GM18498 (cell line): ENCODE measurements at regions not wholly inside any gene's neighbourhood (a gene's known extent, or its start where the extent isn't known, plus 50 kb on each side); places are given as distances from the start of the nearest gene placed in this dataset.

Source experiments
- ATAC-seq: cut with Tn5 transposase; IDR thresholded peaks from one replicate; pipeline ENCODE4 v1.9.1; 2021; ENCODE audit warnings: mild to moderate bottlenecking, moderate library complexity; ENCODE audit not compliant: unreplicated experiment

- ATAC-seq = no peak
These were observed 145.6 kb downstream of the DHX35 start for GRCh38 chr20:39107741-39108140.

GRCh38 chr20:39106791-39107190 is 144.6 kb downstream of the DHX35 start:
- ATAC-seq = no peak

- no peak for ATAC-seq
These were observed 143.4 kb downstream of the DHX35 start for GRCh38 chr20:39105551-39105950.

- ATAC-seq = no peak
These were observed 141.6 kb downstream of the DHX35 start for GRCh38 chr20:39103732-39104131.

- no peak for ATAC-seq
These were observed 141.2 kb downstream of the DHX35 start for GRCh38 chr20:39103305-39103704.

- ATAC-seq = no peak
These were observed 139.8 kb downstream of the DHX35 start for GRCh38 chr20:39101895-39102294.

GRCh38 chr20:39100691-39101090 is 138.5 kb downstream of the DHX35 start:
- no peak for ATAC-seq

- no peak for ATAC-seq
These were observed 135.7 kb downstream of the DHX35 start for GRCh38 chr20:39097889-39098288.

GRCh38 chr20:39095870-39096269 is 133.7 kb downstream of the DHX35 start:
- ATAC-seq = no peak

- no peak for ATAC-seq
These were observed 132.2 kb downstream of the DHX35 start for GRCh38 chr20:39094391-39094790.

GRCh38 chr20:39092733-39093410 is 130.7 kb downstream of the DHX35 start:
- no peak for ATAC-seq

- no peak for ATAC-seq
These were observed 128.8 kb downstream of the DHX35 start for GRCh38 chr20:39090906-39091305.

GRCh38 chr20:39089797-39090196 is 127.7 kb downstream of the DHX35 start:
- ATAC-seq = no peak
